Muscle of leg (tissue), 3 donors: ENCODE measurements at regions not wholly inside any gene's neighbourhood (a gene's known extent, or its start where the extent isn't known, plus 50 kb on each side); places are given as distances from the start of the nearest gene placed in this dataset.
"Not testable (repeated sequence)": the region's sequence is repeated elsewhere in the genome, so short reads cannot be mapped to it uniquely, and the experiment has no call there.

Source experiments
- DNase-seq: peaks from one replicate; pipeline ENCODE4 v3.0.0; 2013
- H3K27ac ChIP-seq: one replicate; pipeline ENCODE4 v1.5.1; 2013; ENCODE audit warnings: mild to moderate bottlenecking, low read length, control low read depth
- H3K27me3 ChIP-seq: one replicate; pipeline ENCODE4 v1.6.1; 2013; ENCODE audit warnings: low read length; ENCODE audit not compliant: control insufficient read depth, insufficient read depth
- H3K36me3 ChIP-seq: one replicate; pipeline ENCODE4 v1.6.1; 2013; ENCODE audit warnings: low read length; ENCODE audit not compliant: control insufficient read depth, insufficient read depth
- H3K4me1 ChIP-seq: one replicate; pipeline ENCODE4 v1.6.1; 2013; ENCODE audit warnings: low read length; ENCODE audit not compliant: control insufficient read depth, insufficient read depth
- H3K4me3 ChIP-seq: one replicate; pipeline ENCODE4 v1.5.1; 2013; ENCODE audit warnings: low read length, control low read depth
- H3K9me3 ChIP-seq: replicated peaks from 2 replicates; pipeline ENCODE4 v1.6.1; 2013; ENCODE audit warnings: low read depth, low read length; ENCODE audit not compliant: control insufficient read depth
- WGBS: methylation state at CpG from one replicate; pipeline ENCODE4 v1.1.5; 2013; ENCODE audit warnings: missing lambda C conversion rate; ENCODE audit not compliant: insufficient coverage; 5-methylcytosine and 5-hydroxymethylcytosine counted together

DNA sequence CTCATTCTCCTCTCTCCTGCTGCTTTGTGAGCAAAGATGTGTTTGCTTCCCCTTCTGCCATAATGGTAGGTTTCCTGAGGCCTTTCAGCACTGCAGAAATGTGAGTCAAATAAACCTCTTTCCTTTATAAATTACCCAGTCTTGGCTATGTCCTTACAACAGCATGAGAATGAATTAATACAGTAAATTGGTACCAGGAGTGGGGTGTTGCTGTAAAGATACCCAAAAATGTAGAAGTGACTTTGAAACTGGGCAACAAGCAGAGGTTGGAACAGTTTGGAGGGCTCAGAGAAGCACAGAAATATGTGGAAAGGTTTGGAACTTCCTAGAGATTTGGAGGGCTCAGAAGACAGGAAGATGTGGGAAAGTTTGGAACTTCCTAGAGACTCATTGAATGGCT lies 388.7 kb upstream of the GHITM start:
- H3K4me1 ChIP-seq, result no peaks in the 10 kb centered on the region
- peaks cover 31% of the 10 kb centered on the region for H3K9me3 ChIP-seq
- no peaks in the 10 kb centered on the region for H3K36me3 ChIP-seq
- no peak overlapping the region for H3K27ac ChIP-seq
- no peak for DNase-seq
- no peak overlapping the region for H3K4me3 ChIP-seq
- H3K27me3 ChIP-seq, result no peaks in the 10 kb centered on the region

DNA sequence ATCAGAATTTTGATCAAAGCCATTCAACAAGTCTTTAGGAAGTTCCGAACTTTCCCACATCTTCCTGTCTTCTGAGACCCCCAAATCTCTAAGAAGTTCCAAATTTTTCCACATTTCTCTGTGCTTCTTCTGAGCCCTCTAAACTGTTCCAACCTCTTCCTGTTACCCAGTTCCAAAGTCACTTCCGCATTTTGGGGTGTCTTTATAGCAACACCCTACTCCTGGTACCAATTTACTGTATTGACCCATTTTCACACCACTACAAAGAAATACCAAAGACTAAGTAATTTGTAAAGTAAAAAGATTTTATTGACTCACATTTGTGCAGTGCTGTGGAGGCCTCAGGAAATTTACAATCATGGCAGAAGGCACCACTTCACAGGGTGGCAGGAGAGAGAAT lies 385.8 kb upstream of the GHITM start:
- DNase-seq, result no peak
- 82% methylated on average over 1 of the region's 2 CpGs for WGBS
- Histone ChIP-seq H3K9me3 (peaks cover 28% of the 10 kb centered on the region), H3K4me1 (no peaks in the 10 kb centered on the region), H3K4me3 (no peak overlapping the region), H3K27ac (no peak overlapping the region), H3K36me3 (no peaks in the 10 kb centered on the region), H3K27me3 (no peaks in the 10 kb centered on the region)

DNA sequence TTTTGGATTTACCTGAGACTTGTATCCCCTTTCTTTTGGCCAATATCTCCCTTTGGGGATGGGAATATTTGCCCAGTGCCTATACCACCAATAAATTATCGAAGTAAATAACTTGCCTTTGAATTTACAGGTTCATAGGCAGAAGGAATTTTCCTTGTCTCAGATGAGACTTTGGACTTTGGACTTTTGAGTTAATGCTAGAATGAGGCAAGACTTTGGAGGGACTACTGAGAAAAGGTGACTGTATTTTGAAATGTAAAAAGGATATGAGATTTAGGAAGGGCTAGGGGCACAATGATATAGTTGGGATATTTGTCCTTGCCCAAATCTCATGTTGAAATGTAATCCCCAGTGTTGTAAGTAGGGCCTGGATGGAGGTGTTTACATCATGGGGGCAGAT lies 384.5 kb upstream of the GHITM start:
- Histone ChIP-seq H3K4me3 (no peak overlapping the region), H3K27me3 (no peaks in the 10 kb centered on the region), H3K4me1 (no peaks in the 10 kb centered on the region), H3K9me3 (peaks cover 27% of the 10 kb centered on the region), H3K36me3 (no peaks in the 10 kb centered on the region), H3K27ac (no peak overlapping the region)
- no peak for DNase-seq
- WGBS, result no CpG with 5 or more reads among the region's 1 CpG

DNA sequence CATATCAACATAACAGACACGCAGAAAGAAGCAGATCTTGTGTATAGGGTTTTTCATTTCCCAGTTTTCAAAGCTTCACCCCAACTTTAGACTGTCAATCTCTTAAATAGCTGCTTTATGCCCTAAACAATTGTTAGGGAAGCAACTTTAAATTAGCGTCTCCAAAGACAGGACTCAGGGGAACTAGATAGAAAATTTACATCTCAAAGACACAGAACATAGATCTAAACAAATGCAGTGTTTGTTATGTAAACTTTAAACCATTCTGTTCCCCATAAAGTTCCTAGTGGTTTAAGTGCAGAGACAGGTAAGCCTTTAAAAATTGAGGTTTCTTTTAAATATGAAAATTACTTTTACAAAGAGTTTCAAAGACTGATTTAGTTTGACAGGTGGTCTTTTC lies 379.2 kb upstream of the GHITM start:
- DNase-seq, result no peak
- Histone ChIP-seq H3K36me3 (no peaks in the 10 kb centered on the region), H3K27me3 (no peaks in the 10 kb centered on the region), H3K4me3 (no peak overlapping the region), H3K27ac (no peak overlapping the region), H3K9me3 (peaks cover under 1% of the 10 kb centered on the region), H3K4me1 (no peaks in the 10 kb centered on the region)
- WGBS, result no CpG with 5 or more reads among the region's 2 CpGs

DNA sequence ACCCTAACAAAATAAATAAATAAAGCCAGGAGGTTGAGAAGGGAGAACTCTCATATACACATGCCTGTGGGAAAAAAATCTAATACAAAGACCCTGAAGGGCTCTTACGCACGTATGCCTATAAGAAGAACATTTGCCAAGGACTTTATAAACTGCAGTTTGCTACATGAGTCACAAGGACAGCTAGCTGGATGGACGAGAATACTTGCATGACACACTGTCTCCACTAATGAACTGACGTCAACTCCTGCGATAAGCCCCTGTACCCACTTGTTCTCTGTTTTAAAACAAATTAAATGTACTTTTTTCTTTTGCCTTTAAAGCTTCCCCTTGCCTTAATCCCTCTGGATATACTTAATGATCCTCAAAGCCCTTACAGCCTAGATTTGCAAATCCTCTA lies 374.6 kb upstream of the GHITM start:
- H3K4me1 ChIP-seq, result no peaks in the 10 kb centered on the region
- H3K27ac ChIP-seq, result no peak overlapping the region
- no peaks in the 10 kb centered on the region for H3K36me3 ChIP-seq
- WGBS, result 40% methylated on average over 3 of the region's 5 CpGs
- H3K27me3 ChIP-seq, result no peaks in the 10 kb centered on the region
- no peak for DNase-seq
- no peaks in the 10 kb centered on the region for H3K9me3 ChIP-seq
- H3K4me3 ChIP-seq, result no peak overlapping the region

DNA sequence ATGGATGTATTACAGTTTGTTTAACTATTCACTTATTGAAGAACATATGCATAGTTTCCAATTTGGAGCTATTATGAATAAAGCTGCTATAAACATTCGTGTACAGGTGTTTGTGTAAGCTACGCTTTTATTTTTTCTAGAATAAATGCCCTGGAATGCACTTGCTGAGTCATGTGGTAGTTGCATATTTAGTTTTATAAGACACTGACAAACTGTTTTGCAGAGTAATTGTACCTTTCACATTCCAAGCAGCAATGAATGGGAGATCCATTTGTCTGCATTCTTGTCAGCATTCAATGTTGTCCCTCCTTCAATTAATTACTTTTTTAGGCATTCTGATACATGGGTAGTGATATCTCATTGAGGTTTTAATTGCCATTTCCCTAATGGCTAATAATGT lies 373.6 kb upstream of the GHITM start:
- Histone ChIP-seq H3K27ac (no peak overlapping the region), H3K4me3 (no peak overlapping the region), H3K27me3 (no peaks in the 10 kb centered on the region), H3K36me3 (no peaks in the 10 kb centered on the region), H3K4me1 (no peaks in the 10 kb centered on the region), H3K9me3 (no peaks in the 10 kb centered on the region)
- no peak for DNase-seq
- no CpG with 5 or more reads among the region's 2 CpGs for WGBS

DNA sequence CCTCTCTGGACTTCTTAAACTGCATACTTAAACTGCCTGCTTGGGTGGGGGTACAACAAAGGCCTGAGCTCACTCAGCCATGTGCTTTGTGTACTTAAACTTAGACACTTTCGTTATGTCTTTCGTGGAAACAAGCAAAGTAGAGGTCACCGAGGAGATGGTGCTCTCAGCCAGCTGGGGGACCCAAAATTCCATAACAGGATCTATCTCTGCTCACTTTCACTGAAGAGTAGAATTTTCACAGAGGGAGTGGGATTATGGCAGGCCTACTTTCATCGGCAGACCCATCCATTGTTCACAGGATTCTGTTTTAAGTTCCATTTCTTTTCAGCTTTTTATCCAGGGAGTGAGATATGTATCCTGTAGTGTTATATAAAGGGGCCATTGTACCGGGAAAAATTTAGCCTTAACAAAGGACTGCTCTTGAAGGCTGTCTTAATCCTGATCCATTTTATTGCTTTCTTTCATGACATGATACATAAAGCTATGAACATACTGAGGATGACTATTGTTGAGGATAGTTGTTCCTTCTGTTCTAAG lies 370.0 kb upstream of the GHITM start:
- Histone ChIP-seq H3K36me3 (no peaks in the 10 kb centered on the region), H3K9me3 (peaks cover 5% of the 10 kb centered on the region), H3K4me1 (no peaks in the 10 kb centered on the region), H3K4me3 (no peak overlapping the region), H3K27ac (no peak overlapping the region), H3K27me3 (no peaks in the 10 kb centered on the region)
- no peak for DNase-seq
- WGBS, result no CpG with 5 or more reads among the region's 5 CpGs

DNA sequence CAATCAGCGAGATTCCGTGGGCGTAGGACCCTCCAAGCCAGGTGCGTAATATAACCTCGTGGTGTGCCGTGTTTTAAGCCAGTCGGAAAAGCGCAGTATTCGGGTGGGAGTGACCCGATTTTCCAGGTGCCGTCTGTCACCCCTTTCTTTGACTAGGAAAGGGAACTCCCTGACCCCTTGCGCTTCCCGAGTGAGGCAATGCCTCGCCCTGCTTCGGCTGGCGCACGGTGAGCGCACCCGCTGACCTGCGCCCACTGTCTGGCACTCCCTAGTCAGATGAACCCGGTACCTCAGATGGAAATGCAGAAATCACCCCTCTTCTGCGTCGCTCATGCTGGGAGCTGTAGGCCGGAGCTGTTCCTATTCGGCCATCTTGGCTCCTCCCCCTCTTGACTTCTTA lies 352.6 kb upstream of the GHITM start:
- H3K4me3 ChIP-seq, H3K27me3 ChIP-seq, H3K27ac ChIP-seq, H3K36me3 ChIP-seq, H3K4me1 ChIP-seq, DNase-seq: not testable (repeated sequence)
- peaks cover 14% of the 10 kb centered on the region for H3K9me3 ChIP-seq
- 92% methylated on average over 22 of the region's 25 CpGs for WGBS

DNA sequence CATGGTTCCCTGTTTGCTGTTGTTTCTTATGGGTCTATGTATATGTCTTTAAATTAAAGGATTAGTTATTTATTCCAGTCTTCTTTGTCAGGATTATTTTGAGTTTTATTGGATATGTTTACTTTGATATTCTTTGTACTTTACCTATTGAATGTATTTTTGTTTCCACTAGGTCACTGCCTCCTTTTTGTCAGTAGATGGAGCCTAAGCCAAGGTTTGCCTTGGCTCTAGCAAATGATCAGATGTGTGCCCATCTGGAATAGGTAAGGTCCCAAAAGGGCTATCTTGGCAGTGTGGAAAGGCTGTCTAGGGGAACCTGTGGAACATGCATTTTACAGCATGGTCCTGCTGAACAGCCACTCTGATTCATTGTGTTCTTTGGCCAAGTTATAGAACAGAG lies 337.3 kb upstream of the GHITM start:
- Histone ChIP-seq H3K27me3 (no peaks in the 10 kb centered on the region), H3K36me3 (no peaks in the 10 kb centered on the region), H3K4me3 (no peak overlapping the region), H3K4me1 (no peaks in the 10 kb centered on the region), H3K9me3 (peaks cover 3% of the 10 kb centered on the region), H3K27ac (no peak overlapping the region)
- DNase-seq, result no peak

DNA sequence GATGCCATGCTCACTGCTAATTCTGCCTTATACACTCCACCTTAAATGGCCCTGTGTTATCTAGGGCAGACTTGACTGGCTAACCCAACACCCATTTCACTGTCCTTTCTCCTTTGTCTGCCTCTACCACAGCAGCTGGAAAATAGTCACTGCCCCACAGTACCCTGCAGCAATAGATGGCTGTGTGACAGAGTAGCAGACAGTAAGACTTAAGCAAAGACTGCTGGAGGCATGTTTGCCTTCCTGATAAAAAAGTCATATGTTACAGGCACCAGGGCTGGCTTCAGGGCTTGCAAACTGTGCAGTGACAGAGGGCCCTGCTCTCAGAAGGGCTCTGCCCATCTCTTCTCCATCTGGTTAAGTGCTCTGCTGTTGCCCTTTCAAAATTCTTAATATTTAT lies 332.6 kb upstream of the GHITM start:
- no peak overlapping the region for H3K27ac ChIP-seq
- no peaks in the 10 kb centered on the region for H3K36me3 ChIP-seq
- H3K4me3 ChIP-seq, result no peak overlapping the region
- no peak for DNase-seq
- H3K9me3 ChIP-seq, result peaks cover 3% of the 10 kb centered on the region
- H3K4me1 ChIP-seq, result no peaks in the 10 kb centered on the region
- H3K27me3 ChIP-seq, result no peaks in the 10 kb centered on the region

DNA sequence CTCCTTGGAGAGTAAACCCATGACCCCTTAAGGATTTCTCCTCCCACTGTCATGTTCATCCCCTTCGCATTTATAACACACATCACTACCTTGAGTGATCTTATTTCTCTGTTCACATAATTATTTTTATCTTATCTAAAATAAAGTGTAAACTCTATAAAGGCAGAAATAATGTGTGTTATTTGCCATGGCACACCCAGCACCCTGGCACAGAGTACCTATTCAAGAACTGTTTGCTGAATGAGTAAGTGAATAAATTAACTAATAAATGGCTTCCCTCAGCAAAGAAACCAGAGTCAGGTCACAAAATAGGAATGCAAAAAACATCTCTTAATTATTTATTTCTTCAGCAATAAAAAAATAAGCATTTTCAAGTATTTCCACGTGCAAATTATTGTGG lies 330.3 kb upstream of the GHITM start:
- no peak for DNase-seq
- WGBS, result no CpG with 5 or more reads among the region's 2 CpGs
- H3K36me3 ChIP-seq, result no peaks in the 10 kb centered on the region
- H3K4me3 ChIP-seq, result no peak overlapping the region
- H3K27me3 ChIP-seq, result no peaks in the 10 kb centered on the region
- no peaks in the 10 kb centered on the region for H3K4me1 ChIP-seq
- H3K9me3 ChIP-seq, result no peaks in the 10 kb centered on the region
- H3K27ac ChIP-seq, result no peak overlapping the region
